Parathyroid adenoma (tissue), 2 donors: ENCODE measurements at regions not wholly inside any gene's neighbourhood (a gene's known extent, or its start where the extent isn't known, plus 50 kb on each side); places are given as distances from the start of the nearest gene placed in this dataset.

Experiments
- H2AFZ ChIP-seq: fragments of 300-600 bp; sonication (generic); one replicate; pipeline ENCODE4 v1.7.0; 2017; ENCODE audit warnings: antibody characterized with exemption, mild to moderate bottlenecking
- H3K27ac ChIP-seq: fragments of 300-600 bp; sonication (generic); one replicate; pipeline ENCODE4 v1.7.0; 2017
- H3K27me3 ChIP-seq: fragments of 300-600 bp; sonication (generic); one replicate; pipeline ENCODE4 v1.7.0; 2017; ENCODE audit warnings: low read length; ENCODE audit not compliant: control insufficient read depth, insufficient read depth
- H3K36me3 ChIP-seq: fragments of 300-600 bp; sonication (generic); one replicate; pipeline ENCODE4 v1.7.0; 2017; ENCODE audit warnings: low read length; ENCODE audit not compliant: control insufficient read depth, insufficient read depth
- H3K4me1 ChIP-seq: fragments of 300-600 bp; sonication (generic); one replicate; pipeline ENCODE4 v1.7.0; 2017; ENCODE audit warnings: control low read depth
- H3K4me2 ChIP-seq: fragments of 300-600 bp; sonication (generic); one replicate; pipeline ENCODE4 v1.7.0; 2017; ENCODE audit warnings: low read length
- H3K4me3 ChIP-seq: fragments of 300-600 bp; sonication (generic); one replicate; pipeline ENCODE4 v1.7.0; 2017; ENCODE audit warnings: low read depth, low read length
- H3K79me2 ChIP-seq: fragments of 300-600 bp; sonication (generic); one replicate; pipeline ENCODE4 v1.7.0; 2017; ENCODE audit warnings: control low read depth
- H3K9ac ChIP-seq: fragments of 300-600 bp; sonication (generic); one replicate; pipeline ENCODE4 v1.7.0; 2017; ENCODE audit warnings: mild to moderate bottlenecking
- H3K9me3 ChIP-seq: fragments of 300-600 bp; sonication (generic); one replicate; pipeline ENCODE4 v1.7.0; 2017; ENCODE audit warnings: low read length; ENCODE audit not compliant: control insufficient read depth
- TF ChIP-seq, protein P1 (sequence below): fragments of 300-600 bp; sonication (generic); IDR thresholded peaks from one replicate; pipeline ENCODE4 v1.7.0; 2017; ENCODE audit warnings: antibody characterized with exemption, mild to moderate bottlenecking
- donor health status: primary hyperparathyroidism.

DNA sequence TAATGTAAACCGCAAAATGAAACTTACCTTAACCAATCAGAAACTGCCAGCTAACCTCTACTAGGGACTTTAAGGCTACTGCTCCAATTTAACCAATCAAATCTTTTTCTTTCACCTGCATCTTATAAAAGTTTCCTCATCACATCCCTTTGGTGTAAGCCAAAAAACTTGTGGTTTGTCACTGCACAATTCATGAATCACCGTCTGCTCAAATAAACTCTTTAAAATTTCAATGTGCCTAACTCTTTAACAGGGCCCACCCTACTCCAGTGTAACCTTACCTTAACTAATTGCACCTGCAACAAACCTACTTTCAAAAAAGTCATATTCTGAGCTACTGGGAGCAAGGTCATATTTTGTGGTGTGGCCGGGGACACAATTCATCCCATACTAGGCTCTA lies 172.2 kb upstream of the GRAMD2B start:
- Histone ChIP-seq H2AFZ (no peak overlapping the region), H3K9ac (no peak overlapping the region), H3K4me2 (no peak overlapping the region), H3K9me3 (no peaks in the 10 kb centered on the region), H3K27me3 (no peaks in the 10 kb centered on the region), H3K27ac (no peak overlapping the region), H3K79me2 (no peaks in the 10 kb centered on the region), H3K36me3 (no peaks in the 10 kb centered on the region), H3K4me3 (no peak overlapping the region), H3K4me1 (no peaks in the 10 kb centered on the region)
- TF ChIP-seq, protein P1, sequence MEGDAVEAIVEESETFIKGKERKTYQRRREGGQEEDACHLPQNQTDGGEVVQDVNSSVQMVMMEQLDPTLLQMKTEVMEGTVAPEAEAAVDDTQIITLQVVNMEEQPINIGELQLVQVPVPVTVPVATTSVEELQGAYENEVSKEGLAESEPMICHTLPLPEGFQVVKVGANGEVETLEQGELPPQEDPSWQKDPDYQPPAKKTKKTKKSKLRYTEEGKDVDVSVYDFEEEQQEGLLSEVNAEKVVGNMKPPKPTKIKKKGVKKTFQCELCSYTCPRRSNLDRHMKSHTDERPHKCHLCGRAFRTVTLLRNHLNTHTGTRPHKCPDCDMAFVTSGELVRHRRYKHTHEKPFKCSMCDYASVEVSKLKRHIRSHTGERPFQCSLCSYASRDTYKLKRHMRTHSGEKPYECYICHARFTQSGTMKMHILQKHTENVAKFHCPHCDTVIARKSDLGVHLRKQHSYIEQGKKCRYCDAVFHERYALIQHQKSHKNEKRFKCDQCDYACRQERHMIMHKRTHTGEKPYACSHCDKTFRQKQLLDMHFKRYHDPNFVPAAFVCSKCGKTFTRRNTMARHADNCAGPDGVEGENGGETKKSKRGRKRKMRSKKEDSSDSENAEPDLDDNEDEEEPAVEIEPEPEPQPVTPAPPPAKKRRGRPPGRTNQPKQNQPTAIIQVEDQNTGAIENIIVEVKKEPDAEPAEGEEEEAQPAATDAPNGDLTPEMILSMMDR: no peak

DNA sequence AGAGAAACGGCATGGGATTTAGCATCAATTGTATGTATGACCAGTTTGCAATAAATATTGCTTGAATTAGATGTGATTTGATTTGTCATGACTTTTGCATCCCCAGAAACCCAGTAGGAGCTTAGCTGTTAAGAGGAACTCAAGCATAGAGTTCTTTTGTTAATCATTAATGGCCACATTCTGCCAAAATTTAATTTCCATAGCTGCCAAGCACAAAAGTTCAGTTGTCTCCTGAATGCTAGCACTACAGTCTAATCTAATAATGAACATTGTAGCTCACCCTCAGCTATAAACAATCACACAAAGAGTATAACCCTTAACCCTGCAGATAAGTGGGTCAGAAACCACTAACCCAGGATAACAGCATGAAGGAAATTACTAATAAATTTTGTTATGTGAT lies 169.8 kb upstream of the GRAMD2B start:
- Histone ChIP-seq H3K4me2 (no peak overlapping the region), H3K4me1 (no peaks in the 10 kb centered on the region), H3K27ac (no peak overlapping the region), H3K9ac (no peak overlapping the region), H3K4me3 (no peak overlapping the region), H3K9me3 (no peaks in the 10 kb centered on the region), H3K36me3 (no peaks in the 10 kb centered on the region), H3K79me2 (no peaks in the 10 kb centered on the region), H2AFZ (no peak overlapping the region), H3K27me3 (no peaks in the 10 kb centered on the region)
- TF ChIP-seq, protein P1: no peak

DNA sequence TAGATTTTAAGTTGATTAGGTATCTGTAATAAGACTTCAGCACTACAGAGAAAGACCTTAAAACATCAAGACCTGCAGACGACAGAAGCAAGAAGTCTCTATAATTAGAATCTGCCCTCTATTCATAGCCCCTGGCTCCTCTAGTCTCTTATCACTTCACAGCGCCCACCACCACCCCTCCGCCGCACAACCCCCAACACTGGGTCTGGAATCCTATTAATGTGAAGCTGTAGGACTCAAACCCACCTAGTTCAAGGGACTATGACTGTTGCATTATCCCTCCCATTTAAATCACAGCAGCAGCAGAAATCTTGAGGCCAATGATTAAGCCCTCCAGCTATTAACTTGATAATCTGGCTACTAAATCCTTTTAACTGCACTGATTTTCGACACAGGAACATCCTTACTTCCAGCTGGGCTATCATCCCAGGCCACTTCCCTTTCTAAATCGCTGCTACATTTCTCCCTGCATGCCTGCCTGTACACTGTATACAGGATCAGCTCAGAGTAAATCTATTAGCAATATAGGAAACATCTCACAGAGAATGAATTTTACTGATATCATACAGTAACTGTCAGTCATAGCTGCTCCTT lies 159.5 kb upstream of the GRAMD2B start:
- Histone ChIP-seq H3K4me3 (no peak overlapping the region), H3K4me1 (no peaks in the 10 kb centered on the region), H3K36me3 (no peaks in the 10 kb centered on the region), H3K79me2 (no peaks in the 10 kb centered on the region), H3K27ac (no peak overlapping the region), H3K27me3 (no peaks in the 10 kb centered on the region), H2AFZ (no peak overlapping the region), H3K4me2 (no peak overlapping the region), H3K9me3 (no peaks in the 10 kb centered on the region), H3K9ac (no peak overlapping the region)
- TF ChIP-seq, protein P1: no peak

DNA sequence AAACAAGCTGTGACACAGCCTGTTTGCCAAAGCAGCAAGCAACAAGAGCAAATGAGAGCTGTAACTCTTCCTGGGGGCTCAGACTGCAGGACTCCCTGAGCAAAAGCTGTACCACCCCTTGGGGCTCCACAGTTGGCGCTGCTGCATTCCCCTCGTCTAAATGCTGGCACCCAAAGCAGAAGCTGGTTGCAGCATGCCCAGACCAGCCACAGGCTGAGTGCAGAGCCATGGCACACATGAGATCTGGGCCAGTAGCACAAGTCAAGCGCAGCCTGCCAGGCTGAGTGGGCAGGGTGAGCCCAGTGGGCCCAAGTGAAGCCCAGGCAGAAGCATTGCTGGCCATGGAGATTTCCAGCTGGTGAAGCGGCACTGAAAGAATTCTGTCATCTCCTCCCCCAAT lies 157.3 kb upstream of the GRAMD2B start:
- Histone ChIP-seq H3K27ac (no peak overlapping the region), H3K36me3 (no peaks in the 10 kb centered on the region), H3K4me1 (no peaks in the 10 kb centered on the region), H3K9ac (no peak overlapping the region), H3K79me2 (no peaks in the 10 kb centered on the region), H2AFZ (no peak overlapping the region), H3K9me3 (no peaks in the 10 kb centered on the region), H3K4me2 (no peak overlapping the region), H3K27me3 (no peaks in the 10 kb centered on the region), H3K4me3 (no peak overlapping the region)
- TF ChIP-seq, protein P1: no peak

DNA sequence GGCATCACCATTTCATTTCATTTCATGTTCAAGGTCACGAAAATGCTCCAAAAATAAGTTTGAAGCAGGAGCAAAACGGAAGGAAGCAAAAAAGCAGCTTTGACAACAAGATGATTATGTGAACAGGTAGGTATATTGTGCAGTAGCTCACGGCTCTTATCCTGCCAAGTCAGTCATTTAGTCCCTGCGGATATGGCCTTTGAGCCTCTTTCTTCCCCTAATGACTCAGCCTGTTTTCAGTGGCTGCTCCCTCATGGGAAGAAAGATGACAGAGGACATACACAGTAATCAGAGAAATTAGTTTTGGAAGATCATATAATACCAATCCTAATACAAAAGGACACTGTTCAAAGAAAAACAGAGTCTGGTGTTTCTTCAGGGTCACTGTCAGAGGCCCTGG lies 155.8 kb upstream of the GRAMD2B start:
- Histone ChIP-seq H3K9ac (no peak overlapping the region), H3K36me3 (no peaks in the 10 kb centered on the region), H3K4me3 (no peak overlapping the region), H3K27ac (no peak overlapping the region), H3K9me3 (no peaks in the 10 kb centered on the region), H3K79me2 (no peaks in the 10 kb centered on the region), H3K4me1 (no peaks in the 10 kb centered on the region), H2AFZ (no peak overlapping the region), H3K4me2 (no peak overlapping the region), H3K27me3 (no peaks in the 10 kb centered on the region)
- TF ChIP-seq, protein P1: no peak
